GM21723 (cell line): ENCODE measurements at regions not wholly inside any gene's neighbourhood (a gene's known extent, or its start where the extent isn't known, plus 50 kb on each side); places are given as distances from the start of the nearest gene placed in this dataset.
"Not testable (repeated sequence)": the region's sequence is repeated elsewhere in the genome, so short reads cannot be mapped to it uniquely, and the experiment has no call there.

ENCODE experiments used
- ATAC-seq: cut with Tn5 transposase; IDR thresholded peaks from one replicate; pipeline ENCODE4 v1.9.1; 2021; ENCODE audit warnings: mild to moderate bottlenecking, moderate library complexity; ENCODE audit not compliant: unreplicated experiment

GRCh38 chr7:23931633-23932032 lies 221.6 kb downstream of the STK31 start:
- no peak for ATAC-seq

- ATAC-seq = no peak
These were observed 228.2 kb downstream of the STK31 start for GRCh38 chr7:23938215-23938614.

GRCh38 chr7:23938937-23939552 lies 229.0 kb downstream of the STK31 start:
- peak; percentile 65 for ATAC-seq

GRCh38 chr7:23939747-23940146 lies 229.7 kb downstream of the STK31 start:
- ATAC-seq = not testable (repeated sequence)

- no peak for ATAC-seq
These were observed 231.5 kb downstream of the STK31 start for GRCh38 chr7:23941551-23941950.

- no peak for ATAC-seq
These were observed 232.0 kb downstream of the STK31 start for GRCh38 chr7:23942032-23942431.

- no peak for ATAC-seq
These were observed 234.1 kb downstream of the STK31 start for GRCh38 chr7:23944131-23944530.

- ATAC-seq = no peak
These were observed 235.5 kb downstream of the STK31 start for GRCh38 chr7:23945472-23945871.

GRCh38 chr7:23955145-23955544 lies 245.1 kb downstream of the STK31 start:
- ATAC-seq = no peak

- ATAC-seq = no peak
These were observed 245.7 kb downstream of the STK31 start for GRCh38 chr7:23955600-23956149.

GRCh38 chr7:23956772-23957576 lies 247.0 kb downstream of the STK31 start:
- ATAC-seq = no peak

GRCh38 chr7:23959821-23960220 lies 249.8 kb downstream of the STK31 start:
- no peak for ATAC-seq

- ATAC-seq = no peak
These were observed 250.3 kb downstream of the STK31 start for GRCh38 chr7:23960361-23960760.

GRCh38 chr7:23963461-23964165 lies 253.6 kb downstream of the STK31 start:
- no peak for ATAC-seq

GRCh38 chr7:23964715-23965114 lies 254.7 kb downstream of the STK31 start:
- no peak for ATAC-seq

GRCh38 chr7:23965296-23965695 lies 255.3 kb downstream of the STK31 start:
- ATAC-seq = no peak

- ATAC-seq = no peak
These were observed 256.9 kb downstream of the STK31 start for GRCh38 chr7:23966941-23967340.

GRCh38 chr7:23967949-23968599 lies 258.1 kb downstream of the STK31 start:
- ATAC-seq = peak; percentile 51

GRCh38 chr7:23968791-23969190 lies 258.8 kb downstream of the STK31 start:
- no peak for ATAC-seq

- ATAC-seq = no peak
These were observed 259.4 kb downstream of the STK31 start for GRCh38 chr7:23969443-23969842.

GRCh38 chr7:23970193-23970592 lies 260.2 kb downstream of the STK31 start:
- ATAC-seq = no peak
